ENCODE measurements at regions not wholly inside any gene's neighbourhood (a gene's known extent, or its start where the extent isn't known, plus 50 kb on each side); places are given as distances from the start of the nearest gene placed in this dataset.
A peak's percentile ranks its signal among the peaks of the same experiment; 100 is the strongest.

DNA sequence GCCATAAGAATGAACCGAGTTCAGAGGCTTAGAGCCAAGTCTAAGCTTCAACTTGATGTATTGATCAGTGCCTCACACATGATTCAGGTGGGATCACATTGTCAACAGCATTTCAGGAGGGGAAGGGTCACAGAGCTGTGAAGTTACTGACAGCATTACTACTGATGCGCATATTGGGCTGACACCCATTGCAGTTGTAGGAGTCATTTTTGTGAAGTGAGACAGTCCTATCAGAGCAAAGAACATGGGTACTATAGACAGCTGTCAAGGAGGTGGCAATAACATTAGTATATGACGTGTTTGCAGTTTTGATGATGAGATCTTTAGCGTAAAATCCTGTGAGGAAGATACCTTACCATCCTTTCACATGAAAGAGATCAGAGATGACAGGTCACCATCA lies 206.0 kb upstream of the RBM19 start:
- no peaks in the 10 kb centered on the region for H3K4me1 ChIP-seq (ENCODE audit: insufficient read depth)
- TF ChIP-seq EZH2phosphoT487 (IDR thresholded peaks at IDR 0.05; ENCODE audit: low read depth, severe bottlenecking, unreplicated experiment) (no peak), CTCF (IDR thresholded peaks at IDR 0.05; ENCODE audit: poor library complexity) (no peak), EZH2 (IDR thresholded peaks at IDR 0.05; ENCODE audit: borderline replicate concordance) (no peak)

GRCh38 chr12:114168061-114168460 lies 201.9 kb upstream of the RBM19 start:
- Histone ChIP-seq H3K79me2 (no peaks in the 10 kb centered on the region), H3K4me3 (no peak overlapping the region), H3K9me2 (replicated peaks; ENCODE audit: insufficient read depth) (no peaks in the 10 kb centered on the region), H3K4me2 (no peak overlapping the region), H3K27me3 (peaks cover 10% of the 10 kb centered on the region), H3K36me3 (replicated peaks; ENCODE audit: insufficient read depth, low read depth) (no peaks in the 10 kb centered on the region), H4K20me1 (ENCODE audit: insufficient read depth, poor library complexity, severe bottlenecking) (no peaks in the 10 kb centered on the region), H3K9me3 (ENCODE audit: low read depth) (no peaks in the 10 kb centered on the region), H3K27ac (no peak overlapping the region), H3K4me1 (ENCODE audit: insufficient read depth) (no peaks in the 10 kb centered on the region), H2AFZ (no peak overlapping the region)
- TF ChIP-seq EZH2 (IDR thresholded peaks at IDR 0.05; ENCODE audit: borderline replicate concordance): no peak
- TF ChIP-seq EZH2phosphoT487 (IDR thresholded peaks at IDR 0.05; ENCODE audit: low read depth, severe bottlenecking, unreplicated experiment): no peak
- TF ChIP-seq CTCF (IDR thresholded peaks at IDR 0.05; ENCODE audit: poor library complexity): no peak
- DNase-seq (ENCODE audit: low spot score): no peak
- WGBS (ENCODE audit: low lambda C conversion rate, missing lambda C conversion rate): 66% methylated on average over 2 of the region's 2 CpGs

More for the DNA sequence above, 206.0 kb upstream of the RBM19 start:
- DNase-seq (ENCODE audit: low spot score): no peak
- Histone ChIP-seq H3K27ac (no peak overlapping the region), H3K79me2 (no peaks in the 10 kb centered on the region), H3K4me3 (no peak overlapping the region), H3K36me3 (replicated peaks; ENCODE audit: insufficient read depth, low read depth) (no peaks in the 10 kb centered on the region), H2AFZ (no peak overlapping the region), H3K4me2 (no peak overlapping the region), H3K9me3 (ENCODE audit: low read depth) (no peaks in the 10 kb centered on the region), H4K20me1 (ENCODE audit: insufficient read depth, poor library complexity, severe bottlenecking) (no peaks in the 10 kb centered on the region), H3K27me3 (peaks cover 7% of the 10 kb centered on the region), H3K9me2 (replicated peaks; ENCODE audit: insufficient read depth) (no peaks in the 10 kb centered on the region)
- 94% methylated on average over 4 of the region's 4 CpGs for WGBS (ENCODE audit: low lambda C conversion rate, missing lambda C conversion rate)

DNA sequence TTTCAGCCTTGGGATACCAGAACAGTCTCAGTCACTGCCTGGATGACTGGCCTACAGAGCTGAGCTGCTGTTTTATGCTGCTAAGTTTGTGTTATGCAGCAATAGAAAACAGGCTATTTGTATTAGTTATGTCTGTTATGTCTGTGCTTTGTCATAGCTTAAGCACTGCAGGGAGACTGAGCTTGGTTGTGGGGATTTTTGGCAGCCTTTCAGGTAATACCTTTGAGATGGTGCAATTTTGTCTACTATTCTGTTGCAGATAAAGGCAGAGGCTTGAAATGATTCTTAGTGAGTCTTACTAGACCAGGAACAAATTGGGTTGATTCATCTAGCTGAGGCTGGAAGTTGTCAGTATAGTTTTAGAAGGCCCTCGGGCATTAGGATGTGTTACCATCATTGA lies 201.3 kb upstream of the RBM19 start:
- Histone ChIP-seq H3K9me2 (replicated peaks; ENCODE audit: insufficient read depth) (no peaks in the 10 kb centered on the region), H3K4me1 (ENCODE audit: insufficient read depth) (no peaks in the 10 kb centered on the region), H3K4me3 (no peak overlapping the region), H3K36me3 (replicated peaks; ENCODE audit: insufficient read depth, low read depth) (no peaks in the 10 kb centered on the region), H3K9me3 (ENCODE audit: low read depth) (no peaks in the 10 kb centered on the region), H3K27me3 (peaks cover 10% of the 10 kb centered on the region), H3K27ac (no peak overlapping the region), H3K79me2 (no peaks in the 10 kb centered on the region), H3K4me2 (no peak overlapping the region), H2AFZ (no peak overlapping the region), H4K20me1 (ENCODE audit: insufficient read depth, poor library complexity, severe bottlenecking) (no peaks in the 10 kb centered on the region)
- DNase-seq (ENCODE audit: low spot score): peak; percentile 16
- no peak for TF ChIP-seq EZH2 (IDR thresholded peaks at IDR 0.05; ENCODE audit: borderline replicate concordance)
- 68% methylated on average over 1 of the region's 1 CpG for WGBS (ENCODE audit: low lambda C conversion rate, missing lambda C conversion rate)

GRCh38 chr12:114166362-114166761 lies 200.2 kb upstream of the RBM19 start:
- H2AFZ ChIP-seq: no peak overlapping the region
- no peaks in the 10 kb centered on the region for H4K20me1 ChIP-seq (ENCODE audit: insufficient read depth, poor library complexity, severe bottlenecking)
- H3K4me3 ChIP-seq: no peak overlapping the region
- peaks cover 10% of the 10 kb centered on the region for H3K27me3 ChIP-seq
- H3K9me2 ChIP-seq (replicated peaks; ENCODE audit: insufficient read depth): no peaks in the 10 kb centered on the region
- H3K4me1 ChIP-seq (ENCODE audit: insufficient read depth): no peaks in the 10 kb centered on the region
- no peak overlapping the region for H3K27ac ChIP-seq
- DNase-seq (ENCODE audit: low spot score): peak; percentile 70
- no peaks in the 10 kb centered on the region for H3K9me3 ChIP-seq (ENCODE audit: low read depth)
- WGBS (ENCODE audit: low lambda C conversion rate, missing lambda C conversion rate): 27% methylated on average over 7 of the region's 7 CpGs
- H3K79me2 ChIP-seq: no peaks in the 10 kb centered on the region
- no peak overlapping the region for H3K4me2 ChIP-seq
- TF ChIP-seq EZH2 (IDR thresholded peaks at IDR 0.05; ENCODE audit: borderline replicate concordance) (no peak), EZH2phosphoT487 (IDR thresholded peaks at IDR 0.05; ENCODE audit: low read depth, severe bottlenecking, unreplicated experiment) (no peak), CTCF (IDR thresholded peaks at IDR 0.05; ENCODE audit: poor library complexity) (peak; percentile 56)
- no peaks in the 10 kb centered on the region for H3K36me3 ChIP-seq (replicated peaks; ENCODE audit: insufficient read depth, low read depth)

Data from hepatocyte (in vitro differentiated cells).